ENCODE measurements at regions not wholly inside any gene's neighbourhood (a gene's known extent, or its start where the extent isn't known, plus 50 kb on each side); places are given as distances from the start of the nearest gene placed in this dataset.

DNA sequence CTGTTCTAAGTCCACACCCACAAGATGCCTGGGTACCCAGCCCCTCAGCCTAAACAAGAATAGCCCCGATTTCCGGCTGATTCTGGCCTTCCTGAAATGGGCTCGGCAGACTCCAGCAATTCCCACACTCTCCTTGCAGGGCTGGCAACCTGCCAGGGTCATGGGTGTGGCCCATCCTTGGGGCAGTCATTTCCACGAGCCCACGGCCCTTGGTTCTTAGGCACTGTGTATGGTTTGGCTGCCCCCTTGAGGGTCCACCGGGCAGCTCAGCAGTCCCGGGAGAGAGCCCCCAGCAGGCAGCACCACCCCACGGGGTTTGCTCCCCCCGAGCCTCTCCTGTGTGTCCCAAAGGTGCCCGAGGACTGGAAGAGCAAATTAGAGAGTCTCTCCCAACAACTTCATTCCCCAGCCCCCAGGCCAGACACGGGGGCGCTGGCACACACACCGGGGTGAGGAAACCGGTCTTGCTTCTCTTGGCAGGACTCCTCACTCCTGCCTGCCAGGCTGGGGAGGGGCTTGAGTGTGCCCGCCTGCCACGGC, 142.2 kb downstream of the EMX2 start:
- no peak overlapping the region for H3K4me3 ChIP-seq (ENCODE audit: low read length)
- DNase-seq (no peak), ATAC-seq (no peak)
- H3K36me3 ChIP-seq (ENCODE audit: control insufficient read depth, insufficient read depth, low read length): no peaks in the 10 kb centered on the region
- H3K27ac Mint-ChIP-seq: no peak overlapping the region
- H3K9me3 Mint-ChIP-seq: no peaks in the 10 kb centered on the region
- no peaks in the 10 kb centered on the region for H3K4me1 ChIP-seq (ENCODE audit: control insufficient read depth, insufficient read depth, low read length)
- no peaks in the 10 kb centered on the region for H3K36me3 Mint-ChIP-seq
- TF ChIP-seq, protein P1, sequence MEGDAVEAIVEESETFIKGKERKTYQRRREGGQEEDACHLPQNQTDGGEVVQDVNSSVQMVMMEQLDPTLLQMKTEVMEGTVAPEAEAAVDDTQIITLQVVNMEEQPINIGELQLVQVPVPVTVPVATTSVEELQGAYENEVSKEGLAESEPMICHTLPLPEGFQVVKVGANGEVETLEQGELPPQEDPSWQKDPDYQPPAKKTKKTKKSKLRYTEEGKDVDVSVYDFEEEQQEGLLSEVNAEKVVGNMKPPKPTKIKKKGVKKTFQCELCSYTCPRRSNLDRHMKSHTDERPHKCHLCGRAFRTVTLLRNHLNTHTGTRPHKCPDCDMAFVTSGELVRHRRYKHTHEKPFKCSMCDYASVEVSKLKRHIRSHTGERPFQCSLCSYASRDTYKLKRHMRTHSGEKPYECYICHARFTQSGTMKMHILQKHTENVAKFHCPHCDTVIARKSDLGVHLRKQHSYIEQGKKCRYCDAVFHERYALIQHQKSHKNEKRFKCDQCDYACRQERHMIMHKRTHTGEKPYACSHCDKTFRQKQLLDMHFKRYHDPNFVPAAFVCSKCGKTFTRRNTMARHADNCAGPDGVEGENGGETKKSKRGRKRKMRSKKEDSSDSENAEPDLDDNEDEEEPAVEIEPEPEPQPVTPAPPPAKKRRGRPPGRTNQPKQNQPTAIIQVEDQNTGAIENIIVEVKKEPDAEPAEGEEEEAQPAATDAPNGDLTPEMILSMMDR (IDR thresholded peaks at IDR 0.05): no peak
- intact Hi-C loops (cut with micrococcal nuclease): no loop called here
- no peak overlapping the region for H3K4me3 Mint-ChIP-seq
- no peaks in the 10 kb centered on the region for H3K4me1 Mint-ChIP-seq
- no peaks in the 10 kb centered on the region for H3K27me3 ChIP-seq (ENCODE audit: control insufficient read depth, insufficient read depth, low read length)
- H3K9me3 ChIP-seq (ENCODE audit: control insufficient read depth, insufficient read depth, low read length): no peaks in the 10 kb centered on the region
- H3K27me3 Mint-ChIP-seq (ENCODE audit: low read depth in 2 of 2): peaks cover 0 to 3% of the 10 kb centered on the region in 2 donors
- H3K27ac ChIP-seq (ENCODE audit: low read length): no peak overlapping the region
- 42% methylated on average over 16 of the region's 16 CpGs for WGBS (ENCODE audit: insufficient coverage)

DNA sequence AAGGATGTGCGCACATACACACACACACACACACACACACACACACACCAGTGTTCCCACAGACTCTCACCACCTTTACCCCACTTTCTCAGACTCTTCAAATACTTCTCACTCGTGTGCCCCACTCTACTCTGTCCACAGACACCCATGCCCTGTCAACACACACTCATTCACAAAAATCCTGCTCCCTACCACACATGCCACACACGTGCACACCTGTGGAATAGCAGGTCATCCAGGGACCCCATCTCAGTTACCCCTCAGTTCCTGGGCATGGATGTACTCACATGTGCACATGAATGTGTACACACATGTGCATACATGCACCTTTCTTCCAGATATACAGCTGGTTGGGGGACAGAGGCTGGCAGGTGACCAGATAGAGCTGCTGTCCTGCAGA, 142.9 kb downstream of the EMX2 start:
- no peak overlapping the region for H3K4me3 Mint-ChIP-seq
- H3K9me3 Mint-ChIP-seq: no peaks in the 10 kb centered on the region
- Histone ChIP-seq H3K4me1 (ENCODE audit: control insufficient read depth, insufficient read depth, low read length) (no peaks in the 10 kb centered on the region), H3K9me3 (ENCODE audit: control insufficient read depth, insufficient read depth, low read length) (no peaks in the 10 kb centered on the region), H3K27ac (ENCODE audit: low read length) (no peak overlapping the region), H3K36me3 (ENCODE audit: control insufficient read depth, insufficient read depth, low read length) (no peaks in the 10 kb centered on the region), H3K27me3 (ENCODE audit: control insufficient read depth, insufficient read depth, low read length) (no peaks in the 10 kb centered on the region), H3K4me3 (ENCODE audit: low read length) (no peak overlapping the region)
- 72% methylated on average over 3 of the region's 3 CpGs for WGBS (ENCODE audit: insufficient coverage)
- no peaks in the 10 kb centered on the region for H3K4me1 Mint-ChIP-seq
- TF ChIP-seq, protein P1 (IDR thresholded peaks at IDR 0.05): no peak
- ATAC-seq: no peak
- H3K27ac Mint-ChIP-seq: no peak overlapping the region
- no peak for DNase-seq
- intact Hi-C loops (cut with micrococcal nuclease): no loop called here
- H3K27me3 Mint-ChIP-seq (ENCODE audit: low read depth in 2 of 2): peaks cover 0 to 3% of the 10 kb centered on the region in 2 donors
- H3K36me3 Mint-ChIP-seq: no peaks in the 10 kb centered on the region

DNA sequence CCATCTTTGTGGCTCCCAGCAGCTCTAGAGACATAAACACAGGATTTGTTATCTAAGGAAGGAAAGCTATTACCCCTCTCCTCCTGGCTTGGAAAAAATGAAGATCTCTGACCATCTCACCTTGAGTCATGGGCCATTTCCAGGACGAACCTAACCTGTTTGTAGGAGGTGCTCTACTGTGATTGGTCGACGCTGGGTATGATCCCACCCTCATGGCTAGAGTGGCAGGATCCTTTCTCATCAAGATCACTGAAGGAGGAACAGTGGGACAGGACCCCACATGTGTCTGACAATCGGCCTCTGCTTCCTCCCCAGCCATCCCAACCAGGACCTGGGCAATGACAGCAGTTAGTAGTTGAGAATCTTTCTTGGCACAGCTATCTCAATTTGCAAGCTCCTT, 144.1 kb downstream of the EMX2 start:
- Mint-ChIP-seq H3K4me1 (no peaks in the 10 kb centered on the region), H3K4me3 (no peak overlapping the region), H3K27ac (no peak overlapping the region), H3K9me3 (no peaks in the 10 kb centered on the region), H3K27me3 (ENCODE audit: low read depth in 2 of 2) (peaks cover 0 to 3% of the 10 kb centered on the region in 2 donors), H3K36me3 (no peaks in the 10 kb centered on the region)
- Histone ChIP-seq H3K4me1 (ENCODE audit: control insufficient read depth, insufficient read depth, low read length) (no peaks in the 10 kb centered on the region), H3K9me3 (ENCODE audit: control insufficient read depth, insufficient read depth, low read length) (no peaks in the 10 kb centered on the region), H3K36me3 (ENCODE audit: control insufficient read depth, insufficient read depth, low read length) (no peaks in the 10 kb centered on the region), H3K4me3 (ENCODE audit: low read length) (no peak overlapping the region), H3K27ac (ENCODE audit: low read length) (no peak overlapping the region), H3K27me3 (ENCODE audit: control insufficient read depth, insufficient read depth, low read length) (no peaks in the 10 kb centered on the region)
- TF ChIP-seq, protein P1 (IDR thresholded peaks at IDR 0.05): no peak
- no peak for ATAC-seq
- DNase-seq: no peak
- intact Hi-C loops (cut with micrococcal nuclease): no loop called here
- WGBS (ENCODE audit: insufficient coverage): 62% methylated on average over 4 of the region's 4 CpGs

DNA sequence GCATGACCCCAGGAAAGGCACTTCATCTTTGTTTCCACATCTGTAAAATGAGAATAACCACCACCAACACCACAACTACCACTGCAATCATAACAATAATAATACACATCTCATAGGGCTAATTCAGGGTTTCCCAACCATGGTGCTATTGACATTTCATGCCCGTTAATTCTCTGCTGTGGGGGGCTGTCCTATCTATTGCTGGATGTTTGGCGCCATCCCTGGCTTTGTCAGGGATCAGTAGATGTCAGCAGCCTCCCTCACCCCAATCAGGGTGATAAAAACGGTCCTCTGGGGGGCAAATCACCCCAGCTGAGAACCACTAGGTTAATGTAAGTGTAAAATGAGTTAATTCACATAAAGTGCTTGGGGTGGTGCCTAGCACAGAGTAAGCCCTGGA, 145.8 kb downstream of the EMX2 start:
- no peaks in the 10 kb centered on the region for H3K4me1 Mint-ChIP-seq
- peaks cover 7 to 15% of the 10 kb centered on the region in 2 donors for H3K27me3 Mint-ChIP-seq (ENCODE audit: low read depth in 2 of 2)
- TF ChIP-seq, protein P1 (IDR thresholded peaks at IDR 0.05): no peak
- H3K9me3 Mint-ChIP-seq: no peaks in the 10 kb centered on the region
- DNase-seq (no peak), ATAC-seq (no peak)
- Histone ChIP-seq H3K27ac (ENCODE audit: low read length) (no peak overlapping the region), H3K36me3 (ENCODE audit: control insufficient read depth, insufficient read depth, low read length) (no peaks in the 10 kb centered on the region), H3K4me3 (ENCODE audit: low read length) (no peak overlapping the region), H3K9me3 (ENCODE audit: control insufficient read depth, insufficient read depth, low read length) (no peaks in the 10 kb centered on the region), H3K4me1 (ENCODE audit: control insufficient read depth, insufficient read depth, low read length) (no peaks in the 10 kb centered on the region), H3K27me3 (ENCODE audit: control insufficient read depth, insufficient read depth, low read length) (no peaks in the 10 kb centered on the region)
- intact Hi-C loops (cut with micrococcal nuclease): no loop called here
- no peak overlapping the region for H3K27ac Mint-ChIP-seq
- no peaks in the 10 kb centered on the region for H3K36me3 Mint-ChIP-seq
- no peak overlapping the region for H3K4me3 Mint-ChIP-seq
- 43% methylated on average over 2 of the region's 3 CpGs for WGBS (ENCODE audit: insufficient coverage)

All from natural killer cell (primary cell).